ENCODE measurements at regions not wholly inside any gene's neighbourhood (a gene's known extent, or its start where the extent isn't known, plus 50 kb on each side); places are given as distances from the start of the nearest gene placed in this dataset.

- H3K36me3 Mint-ChIP-seq: peaks cover 0 to 3% (median 0%) of the 10 kb centered on the region in 3 donors
- no peak overlapping the region for H3K4me3 Mint-ChIP-seq
- no peaks in the 10 kb centered on the region for H3K4me1 Mint-ChIP-seq
- H3K9me3 Mint-ChIP-seq: peaks cover 6 to 21% (median 12%) of the 10 kb centered on the region in 6 donors
- H3K27ac Mint-ChIP-seq: no peak overlapping the region
- peaks cover 0 to 3% (median 2%) of the 10 kb centered on the region in 3 donors for H3K27me3 Mint-ChIP-seq (ENCODE audit: low read depth in 3 of 3)
- no peak for DNase-seq
Measured at GRCh38 chr4:173717581-173717980, 187.6 kb upstream of the HAND2 start.

- Mint-ChIP-seq H3K27ac (no peak overlapping the region), H3K9me3 (peaks cover 2 to 28% (median 10%) of the 10 kb centered on the region in 6 donors), H3K27me3 (ENCODE audit: low read depth in 3 of 3) (peaks cover 0 to 4% (median 0%) of the 10 kb centered on the region in 3 donors), H3K36me3 (peaks cover 0 to 3% (median 0%) of the 10 kb centered on the region in 3 donors), H3K4me3 (no peak overlapping the region), H3K4me1 (no peaks in the 10 kb centered on the region)
- no peak for DNase-seq
Measured at GRCh38 chr4:173714456-173714855, 184.4 kb upstream of the HAND2 start.

GRCh38 chr4:173713026-173713425 is 183.0 kb upstream of the HAND2 start:
- H3K4me3 Mint-ChIP-seq: no peak overlapping the region
- no peak for DNase-seq
- H3K36me3 Mint-ChIP-seq: peaks cover 0 to 1% (median 0%) of the 10 kb centered on the region in 3 donors
- H3K27me3 Mint-ChIP-seq (ENCODE audit: low read depth in 3 of 3): peaks cover 0 to 2% (median 0%) of the 10 kb centered on the region in 3 donors
- no peak overlapping the region for H3K27ac Mint-ChIP-seq
- peaks cover 0 to 16% (median 5%) of the 10 kb centered on the region in 6 donors for H3K9me3 Mint-ChIP-seq
- H3K4me1 Mint-ChIP-seq: no peaks in the 10 kb centered on the region

GRCh38 chr4:173707658-173708419 is 177.8 kb upstream of the HAND2 start:
- H3K9me3 Mint-ChIP-seq: peaks cover 0 to 18% (median 3%) of the 10 kb centered on the region in 6 donors
- no peaks in the 10 kb centered on the region for H3K36me3 Mint-ChIP-seq
- no peak overlapping the region for H3K27ac Mint-ChIP-seq
- no peaks in the 10 kb centered on the region for H3K4me1 Mint-ChIP-seq
- H3K4me3 Mint-ChIP-seq: no peak overlapping the region
- DNase-seq: no peak
- peaks cover 0 to 1% (median 0%) of the 10 kb centered on the region in 3 donors for H3K27me3 Mint-ChIP-seq (ENCODE audit: low read depth in 3 of 3)

GRCh38 chr4:173704201-173704600 is 174.2 kb upstream of the HAND2 start:
- no peak overlapping the region for H3K4me3 Mint-ChIP-seq
- H3K27me3 Mint-ChIP-seq (ENCODE audit: low read depth in 3 of 3): no peaks in the 10 kb centered on the region
- peaks cover 0 to 10% (median 4%) of the 10 kb centered on the region in 6 donors for H3K9me3 Mint-ChIP-seq
- H3K27ac Mint-ChIP-seq: no peak overlapping the region
- H3K4me1 Mint-ChIP-seq: no peaks in the 10 kb centered on the region
- no peaks in the 10 kb centered on the region for H3K36me3 Mint-ChIP-seq
- DNase-seq: no peak

GRCh38 chr4:173703021-173703420 is 173.0 kb upstream of the HAND2 start:
- no peak for DNase-seq
- peaks cover 0 to 10% (median 4%) of the 10 kb centered on the region in 6 donors for H3K9me3 Mint-ChIP-seq
- no peak overlapping the region for H3K4me3 Mint-ChIP-seq
- no peak overlapping the region for H3K27ac Mint-ChIP-seq
- no peaks in the 10 kb centered on the region for H3K27me3 Mint-ChIP-seq (ENCODE audit: low read depth in 3 of 3)
- H3K36me3 Mint-ChIP-seq: no peaks in the 10 kb centered on the region
- no peaks in the 10 kb centered on the region for H3K4me1 Mint-ChIP-seq

- no peak for DNase-seq
- Mint-ChIP-seq H3K27ac (no peak overlapping the region), H3K27me3 (ENCODE audit: low read depth in 3 of 3) (no peaks in the 10 kb centered on the region), H3K9me3 (peaks cover 0 to 10% (median 5%) of the 10 kb centered on the region in 6 donors), H3K4me3 (no peak overlapping the region), H3K36me3 (no peaks in the 10 kb centered on the region), H3K4me1 (no peaks in the 10 kb centered on the region)
Measured at GRCh38 chr4:173700650-173701049, 170.6 kb upstream of the HAND2 start.

GRCh38 chr4:173699841-173700475 is 169.9 kb upstream of the HAND2 start:
- H3K27ac Mint-ChIP-seq: no peak overlapping the region
- no peaks in the 10 kb centered on the region for H3K27me3 Mint-ChIP-seq (ENCODE audit: low read depth in 3 of 3)
- no peaks in the 10 kb centered on the region for H3K4me1 Mint-ChIP-seq
- peaks cover 0 to 6% (median under 1%) of the 10 kb centered on the region in 6 donors for H3K9me3 Mint-ChIP-seq
- H3K36me3 Mint-ChIP-seq: no peaks in the 10 kb centered on the region
- no peak overlapping the region for H3K4me3 Mint-ChIP-seq
- no peak for DNase-seq

- DNase-seq: no peak
- H3K36me3 Mint-ChIP-seq: no peaks in the 10 kb centered on the region
- H3K4me1 Mint-ChIP-seq: no peaks in the 10 kb centered on the region
- H3K9me3 Mint-ChIP-seq: peaks cover 0 to 6% (median 0%) of the 10 kb centered on the region in 6 donors
- H3K4me3 Mint-ChIP-seq: no peak overlapping the region
- H3K27ac Mint-ChIP-seq: no peak overlapping the region
- no peaks in the 10 kb centered on the region for H3K27me3 Mint-ChIP-seq (ENCODE audit: low read depth in 3 of 3)
Measured at GRCh38 chr4:173698557-173699262, 168.7 kb upstream of the HAND2 start.

- Mint-ChIP-seq H3K4me1 (no peaks in the 10 kb centered on the region), H3K27ac (no peak overlapping the region), H3K4me3 (no peak overlapping the region), H3K27me3 (ENCODE audit: low read depth in 3 of 3) (no peaks in the 10 kb centered on the region), H3K9me3 (peaks cover 0 to 6% (median 0%) of the 10 kb centered on the region in 6 donors), H3K36me3 (no peaks in the 10 kb centered on the region)
- DNase-seq: no peak
Measured at GRCh38 chr4:173697840-173698239, 167.8 kb upstream of the HAND2 start.

GRCh38 chr4:173696551-173696950 is 166.5 kb upstream of the HAND2 start:
- no peaks in the 10 kb centered on the region for H3K4me1 Mint-ChIP-seq
- H3K27me3 Mint-ChIP-seq (ENCODE audit: low read depth in 3 of 3): no peaks in the 10 kb centered on the region
- peaks cover 0 to 9% (median 0%) of the 10 kb centered on the region in 6 donors for H3K9me3 Mint-ChIP-seq
- no peak overlapping the region for H3K4me3 Mint-ChIP-seq
- DNase-seq: no peak
- H3K36me3 Mint-ChIP-seq: no peaks in the 10 kb centered on the region
- H3K27ac Mint-ChIP-seq: no peak overlapping the region

GRCh38 chr4:173696011-173696410 is 166.0 kb upstream of the HAND2 start:
- no peaks in the 10 kb centered on the region for H3K4me1 Mint-ChIP-seq

GRCh38 chr4:173685831-173686210 is 155.8 kb upstream of the HAND2 start:
- no peaks in the 10 kb centered on the region for H3K4me1 Mint-ChIP-seq
- DNase-seq: no peak
- no peaks in the 10 kb centered on the region for H3K36me3 Mint-ChIP-seq
- H3K27me3 Mint-ChIP-seq (ENCODE audit: low read depth in 3 of 3): peaks cover 0 to 1% (median 0%) of the 10 kb centered on the region in 3 donors
- no peak overlapping the region for H3K4me3 Mint-ChIP-seq
- H3K27ac Mint-ChIP-seq: no peak overlapping the region
- H3K9me3 Mint-ChIP-seq: peaks cover 0 to 1% (median 0%) of the 10 kb centered on the region in 6 donors

More at GRCh38 chr4:173696011-173696410, 166.0 kb upstream of the HAND2 start:
- no peaks in the 10 kb centered on the region for H3K36me3 Mint-ChIP-seq
- no peak for DNase-seq
- H3K4me3 Mint-ChIP-seq: no peak overlapping the region
- no peak overlapping the region for H3K27ac Mint-ChIP-seq
- H3K27me3 Mint-ChIP-seq (ENCODE audit: low read depth in 3 of 3): no peaks in the 10 kb centered on the region
- peaks cover 0 to 9% (median 0%) of the 10 kb centered on the region in 6 donors for H3K9me3 Mint-ChIP-seq
